T-helper 1 cell treated with Interleukin-12 subunit alpha and Interleukin-12 subunit beta and Interleukin-4 antibody, amounts not matched to agents 30 μg/mL and 1 μg/mL, for 36 hours (primary cell): ENCODE measurements at regions not wholly inside any gene's neighbourhood (a gene's known extent, or its start where the extent isn't known, plus 50 kb on each side); places are given as distances from the start of the nearest gene placed in this dataset.

Experiments used
- H3K27ac Mint-ChIP-seq: one replicate; pipeline ENCODE4 v1.8.0; 2021; ENCODE audit warnings: mild to moderate bottlenecking, mixed read lengths
- H3K27me3 Mint-ChIP-seq: one replicate; pipeline ENCODE4 v1.8.0; 2021; ENCODE audit warnings: low read depth, mixed read lengths
- H3K36me3 Mint-ChIP-seq: one replicate; pipeline ENCODE4 v1.8.0; 2021; ENCODE audit warnings: low read depth, mixed read lengths
- H3K4me1 Mint-ChIP-seq: one replicate; pipeline ENCODE4 v1.8.0; 2021; ENCODE audit warnings: low read depth, mixed read lengths
- H3K4me3 Mint-ChIP-seq: one replicate; pipeline ENCODE4 v1.8.0; 2021; ENCODE audit warnings: mild to moderate bottlenecking, moderate library complexity, mixed read lengths
- H3K9me3 Mint-ChIP-seq: one replicate; pipeline ENCODE4 v1.8.0; 2021; ENCODE audit warnings: mixed read lengths

DNA sequence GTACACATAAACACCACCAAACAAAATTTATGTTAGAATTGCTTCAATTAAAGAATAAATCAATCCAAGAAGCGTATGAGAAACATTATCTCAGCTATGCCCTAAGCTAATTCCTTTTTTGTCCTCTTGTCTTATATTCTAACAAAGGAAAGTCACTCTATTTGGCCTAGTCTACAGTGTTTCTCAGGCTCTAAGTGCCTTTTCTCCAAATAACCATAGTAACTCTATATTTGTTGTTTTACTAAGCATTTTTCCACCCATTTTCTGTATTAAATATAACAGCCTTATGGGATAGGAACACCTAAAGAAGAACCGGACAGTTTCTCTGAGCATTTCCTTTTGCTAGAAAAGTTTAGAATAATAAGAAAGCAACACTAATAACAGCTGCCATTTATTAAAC, 120.1 kb upstream of the MTAP start:
- no peak overlapping the region for H3K4me3 Mint-ChIP-seq
- H3K36me3 Mint-ChIP-seq, result no peaks in the 10 kb centered on the region
- peaks cover 3% of the 10 kb centered on the region for H3K4me1 Mint-ChIP-seq
- H3K9me3 Mint-ChIP-seq, result no peaks in the 10 kb centered on the region
- peaks cover 4% of the 10 kb centered on the region for H3K27me3 Mint-ChIP-seq
- H3K27ac Mint-ChIP-seq, result no peak overlapping the region

DNA sequence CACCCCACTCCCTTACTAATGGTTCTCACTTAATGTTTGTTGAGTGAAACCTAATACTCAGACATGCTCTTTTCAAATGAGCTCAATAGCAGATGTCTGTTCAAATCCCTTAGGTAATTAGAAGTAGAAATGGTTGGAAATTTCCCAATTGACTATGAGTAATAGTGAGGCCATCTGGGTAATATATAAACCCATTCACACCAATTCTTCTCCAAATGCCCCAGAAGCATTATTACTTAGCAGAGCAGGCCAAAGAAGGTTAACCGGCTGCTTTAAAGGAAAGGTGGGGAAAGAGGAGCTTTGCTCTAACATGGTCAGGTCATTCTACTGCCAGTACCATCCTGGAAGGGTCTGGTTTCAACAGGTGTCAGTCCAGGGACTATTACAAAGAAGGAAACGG, 119.5 kb upstream of the MTAP start:
- H3K27me3 Mint-ChIP-seq, result peaks cover 4% of the 10 kb centered on the region

DNA sequence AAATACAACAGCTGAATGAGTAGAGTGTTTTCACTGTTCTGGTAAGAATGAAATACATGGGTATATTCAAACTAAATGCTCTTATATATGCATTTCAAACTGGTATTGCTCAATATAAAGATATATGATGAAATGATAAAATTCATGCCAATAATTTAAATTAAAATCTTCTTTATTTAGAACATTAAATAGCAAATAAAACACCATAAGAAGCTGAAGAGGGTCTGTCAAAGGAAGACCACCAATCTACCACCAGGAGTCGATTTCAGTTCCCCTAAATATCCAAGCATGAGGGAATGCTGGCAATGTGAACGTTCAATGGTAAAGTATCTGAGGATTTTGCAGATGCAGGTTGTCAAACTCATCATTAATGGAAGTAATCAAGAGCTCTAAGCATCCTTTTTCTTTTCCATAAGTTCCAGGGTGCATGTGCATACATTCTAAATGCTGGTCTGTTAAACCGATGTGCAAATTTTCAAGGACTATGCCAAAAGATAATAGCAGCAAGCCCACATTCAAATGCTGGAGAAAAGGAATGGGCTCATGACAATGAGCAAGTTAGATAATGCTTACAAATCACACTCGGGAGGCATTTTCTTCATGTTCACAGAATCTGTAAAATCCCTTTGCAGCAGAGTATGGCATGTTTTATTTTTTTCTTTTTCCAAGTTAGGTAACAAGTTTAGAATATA, 118.8 kb upstream of the MTAP start:
- no peak overlapping the region for H3K4me3 Mint-ChIP-seq
- no peaks in the 10 kb centered on the region for H3K36me3 Mint-ChIP-seq
- H3K27me3 Mint-ChIP-seq, result peaks cover 4% of the 10 kb centered on the region
- H3K4me1 Mint-ChIP-seq, result peaks cover 3% of the 10 kb centered on the region
- no peak overlapping the region for H3K27ac Mint-ChIP-seq
- no peaks in the 10 kb centered on the region for H3K9me3 Mint-ChIP-seq

More for the DNA sequence above, 119.5 kb upstream of the MTAP start:
- Mint-ChIP-seq H3K36me3 (no peaks in the 10 kb centered on the region), H3K27ac (no peak overlapping the region), H3K9me3 (no peaks in the 10 kb centered on the region), H3K4me3 (no peak overlapping the region), H3K4me1 (peaks cover 3% of the 10 kb centered on the region)

DNA sequence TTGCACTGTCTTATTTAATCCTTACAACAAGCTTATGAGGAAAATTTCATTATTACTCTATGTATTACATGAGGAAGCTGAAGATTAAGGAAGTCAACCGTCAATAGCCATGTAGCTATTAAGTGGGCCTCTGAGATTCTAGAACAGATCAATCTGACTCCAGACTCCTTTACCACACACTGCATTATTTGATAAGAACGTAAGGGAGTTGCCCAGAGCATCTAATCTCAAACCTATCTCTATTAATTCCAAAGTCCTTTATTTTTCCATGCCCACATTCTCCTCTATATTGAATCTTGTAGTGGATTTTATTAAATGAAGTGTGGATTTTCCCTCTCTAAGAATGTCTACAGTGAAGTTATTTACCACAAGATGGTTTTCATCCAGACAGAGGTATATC, 118.2 kb upstream of the MTAP start:
- peaks cover 3% of the 10 kb centered on the region for H3K4me1 Mint-ChIP-seq
- H3K9me3 Mint-ChIP-seq, result no peaks in the 10 kb centered on the region
- H3K27me3 Mint-ChIP-seq, result peaks cover 4% of the 10 kb centered on the region
- no peak overlapping the region for H3K27ac Mint-ChIP-seq
- no peaks in the 10 kb centered on the region for H3K36me3 Mint-ChIP-seq
- H3K4me3 Mint-ChIP-seq, result no peak overlapping the region

DNA sequence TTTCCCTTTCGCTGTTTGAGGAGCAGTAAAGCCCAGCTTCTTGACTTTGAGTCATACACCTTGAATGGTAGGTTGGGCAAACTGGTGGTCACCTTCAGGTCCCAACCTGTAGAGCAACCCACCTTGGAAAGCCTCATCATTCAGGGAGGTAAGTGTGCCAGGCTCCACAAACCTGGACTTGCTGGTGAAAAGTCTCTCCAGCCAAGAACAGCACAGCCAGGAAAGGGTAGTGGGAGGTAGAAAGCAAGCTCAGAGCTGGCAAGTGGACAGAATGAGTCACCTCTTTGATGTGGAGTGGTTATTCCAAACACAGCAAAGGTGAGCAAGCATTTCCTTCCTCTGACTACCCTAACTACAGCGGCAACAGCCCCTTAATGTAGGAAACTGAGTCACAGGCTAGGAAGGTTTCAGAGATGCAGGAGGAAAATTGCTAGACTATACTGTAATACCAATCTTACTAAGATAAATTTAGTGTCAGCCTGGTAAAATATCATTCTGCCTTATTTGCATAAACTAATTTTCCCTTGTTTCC, 117.5 kb upstream of the MTAP start:
- H3K36me3 Mint-ChIP-seq, result no peaks in the 10 kb centered on the region

DNA sequence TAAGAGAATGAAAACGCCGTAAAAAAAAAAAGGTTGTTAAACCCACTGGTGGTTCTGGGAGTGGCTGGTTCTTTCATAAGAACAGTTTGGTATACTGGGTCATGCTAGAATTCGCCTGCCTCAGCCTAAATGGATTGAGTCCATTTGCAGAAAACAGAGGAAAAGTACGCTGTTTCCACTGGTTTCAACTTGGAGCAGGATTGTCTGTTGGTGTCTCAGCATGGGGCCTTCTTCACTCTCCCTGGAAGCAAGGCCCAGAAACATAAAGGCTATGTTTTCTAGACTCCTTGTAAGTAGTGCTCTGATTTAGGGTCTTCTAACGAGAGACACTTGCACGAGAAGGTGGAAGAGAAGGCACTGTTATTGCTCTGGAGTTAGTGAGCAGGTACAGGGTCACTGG, 116.9 kb upstream of the MTAP start:
- Mint-ChIP-seq H3K4me1 (peaks cover 3% of the 10 kb centered on the region), H3K27me3 (peaks cover 2% of the 10 kb centered on the region), H3K9me3 (no peaks in the 10 kb centered on the region), H3K27ac (no peak overlapping the region), H3K4me3 (no peak overlapping the region), H3K36me3 (no peaks in the 10 kb centered on the region)

More for the DNA sequence above, 117.5 kb upstream of the MTAP start:
- no peak overlapping the region for H3K4me3 Mint-ChIP-seq
- no peaks in the 10 kb centered on the region for H3K9me3 Mint-ChIP-seq
- peaks cover 3% of the 10 kb centered on the region for H3K4me1 Mint-ChIP-seq
- peaks cover 4% of the 10 kb centered on the region for H3K27me3 Mint-ChIP-seq
- H3K27ac Mint-ChIP-seq, result no peak overlapping the region

DNA sequence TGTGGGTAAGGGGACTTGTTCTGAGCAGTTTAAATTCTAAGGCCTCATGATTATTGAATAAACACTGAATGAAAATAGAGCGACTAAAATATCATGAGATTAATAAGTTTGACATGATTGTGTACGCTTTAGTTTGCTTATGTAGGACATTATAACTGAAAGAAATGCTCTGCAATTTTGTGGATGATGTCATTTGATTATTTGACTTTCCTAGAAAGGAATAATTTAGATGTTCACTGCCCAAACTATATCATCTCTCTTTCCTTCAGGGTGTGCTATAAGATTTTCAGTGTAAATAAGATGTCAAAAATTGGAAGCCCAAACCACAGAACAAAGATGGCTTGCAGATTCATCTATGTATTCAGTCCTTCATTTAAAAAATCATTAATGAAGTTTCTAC, 115.7 kb upstream of the MTAP start:
- peaks cover 4% of the 10 kb centered on the region for H3K27me3 Mint-ChIP-seq
- H3K4me3 Mint-ChIP-seq, result no peak overlapping the region
- peaks cover 3% of the 10 kb centered on the region for H3K4me1 Mint-ChIP-seq
- H3K27ac Mint-ChIP-seq, result no peak overlapping the region
- H3K36me3 Mint-ChIP-seq, result no peaks in the 10 kb centered on the region
- H3K9me3 Mint-ChIP-seq, result no peaks in the 10 kb centered on the region

DNA sequence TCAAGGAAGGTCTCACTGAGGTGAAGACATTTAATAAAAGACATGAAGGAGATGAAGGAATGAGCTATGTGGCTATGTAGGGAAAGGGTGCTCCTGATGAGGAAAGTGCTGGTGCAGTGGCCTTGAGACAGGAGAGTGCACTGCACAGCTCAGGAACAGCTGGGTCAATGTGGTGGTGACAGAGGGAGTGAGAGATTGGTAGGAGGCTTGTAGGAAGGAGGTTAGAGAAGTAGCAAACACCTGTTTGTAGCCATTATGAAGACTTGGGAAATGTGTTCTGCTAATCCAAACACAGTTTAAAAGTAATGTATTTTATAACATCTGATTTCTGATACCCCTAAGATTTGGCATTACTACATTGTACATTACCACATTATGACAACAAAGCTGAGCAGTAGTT, 115.1 kb upstream of the MTAP start:
- H3K4me1 Mint-ChIP-seq, result peaks cover 3% of the 10 kb centered on the region
- no peak overlapping the region for H3K27ac Mint-ChIP-seq
- H3K36me3 Mint-ChIP-seq, result no peaks in the 10 kb centered on the region
- no peaks in the 10 kb centered on the region for H3K9me3 Mint-ChIP-seq
- H3K27me3 Mint-ChIP-seq, result peaks cover 9% of the 10 kb centered on the region
- H3K4me3 Mint-ChIP-seq, result no peak overlapping the region

DNA sequence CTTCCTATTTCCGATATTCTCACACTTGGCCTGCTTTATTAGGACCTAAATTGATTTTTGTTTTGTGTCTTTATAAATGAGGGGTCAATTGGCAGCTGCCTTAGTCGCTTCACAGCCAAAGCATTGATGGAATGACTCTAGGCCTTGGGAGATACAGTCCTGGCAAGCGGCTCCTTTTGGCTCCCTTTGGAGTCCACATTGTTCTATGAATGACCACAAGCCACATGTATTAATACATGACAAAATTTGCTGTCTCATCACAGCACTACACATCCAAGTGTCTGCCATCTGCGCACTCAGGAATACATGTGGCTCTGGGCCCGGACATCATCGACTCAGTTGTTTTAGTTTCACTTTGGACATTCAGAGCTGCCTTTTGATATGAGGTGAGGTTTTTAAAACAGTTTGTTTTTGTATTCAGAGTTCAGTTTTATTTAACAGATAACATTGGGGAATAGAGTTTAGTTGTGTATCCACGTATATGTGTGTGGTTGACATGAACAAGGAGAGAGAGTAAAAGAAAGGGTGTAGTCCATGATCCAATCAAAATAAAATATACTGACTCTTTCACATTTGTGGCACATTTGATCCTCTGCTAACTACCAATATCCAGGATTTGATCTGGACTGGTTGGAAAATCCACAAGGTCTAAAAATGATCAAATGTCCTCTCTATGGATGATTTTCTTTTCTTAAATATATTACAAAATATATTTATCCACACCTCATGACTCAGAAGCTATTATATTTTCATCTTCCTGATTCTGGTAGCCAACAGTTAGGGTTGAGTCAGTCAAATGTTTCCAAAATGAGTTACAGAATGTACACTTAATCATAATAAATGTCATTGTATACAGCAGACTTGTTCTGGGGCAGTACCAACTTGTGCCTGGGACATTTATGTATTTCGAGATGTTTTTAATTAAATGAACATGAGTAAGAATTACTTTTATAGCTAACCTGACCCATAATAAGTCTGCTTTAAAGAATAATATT, 114.0 kb upstream of the MTAP start:
- peaks cover 3% of the 10 kb centered on the region for H3K4me1 Mint-ChIP-seq
- peaks cover 11% of the 10 kb centered on the region for H3K27me3 Mint-ChIP-seq
- no peak overlapping the region for H3K4me3 Mint-ChIP-seq
- H3K9me3 Mint-ChIP-seq, result no peaks in the 10 kb centered on the region
- H3K27ac Mint-ChIP-seq, result no peak overlapping the region
- no peaks in the 10 kb centered on the region for H3K36me3 Mint-ChIP-seq

DNA sequence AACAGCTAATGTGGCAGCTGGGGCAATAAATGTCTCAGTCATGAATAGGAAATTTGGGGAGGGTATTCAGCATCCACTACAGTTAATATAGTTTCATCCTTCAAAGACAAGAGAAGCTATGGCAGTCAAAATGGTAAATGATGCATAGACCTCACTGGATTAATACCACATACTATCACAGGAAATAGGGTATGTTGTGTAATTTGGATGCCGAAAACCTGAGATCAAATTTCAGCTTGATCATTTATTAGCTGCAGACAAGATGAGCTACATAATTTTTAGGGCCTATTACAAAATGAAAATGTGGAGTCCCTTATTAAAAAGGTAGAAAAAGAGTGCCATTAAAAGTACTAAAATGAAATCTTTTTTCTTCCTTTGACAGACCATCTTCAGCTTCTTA, 112.6 kb upstream of the MTAP start:
- H3K4me3 Mint-ChIP-seq, result no peak overlapping the region
- no peaks in the 10 kb centered on the region for H3K36me3 Mint-ChIP-seq
- peaks cover under 1% of the 10 kb centered on the region for H3K9me3 Mint-ChIP-seq
- H3K27ac Mint-ChIP-seq, result no peak overlapping the region
- peaks cover 3% of the 10 kb centered on the region for H3K4me1 Mint-ChIP-seq
- peaks cover 11% of the 10 kb centered on the region for H3K27me3 Mint-ChIP-seq

DNA sequence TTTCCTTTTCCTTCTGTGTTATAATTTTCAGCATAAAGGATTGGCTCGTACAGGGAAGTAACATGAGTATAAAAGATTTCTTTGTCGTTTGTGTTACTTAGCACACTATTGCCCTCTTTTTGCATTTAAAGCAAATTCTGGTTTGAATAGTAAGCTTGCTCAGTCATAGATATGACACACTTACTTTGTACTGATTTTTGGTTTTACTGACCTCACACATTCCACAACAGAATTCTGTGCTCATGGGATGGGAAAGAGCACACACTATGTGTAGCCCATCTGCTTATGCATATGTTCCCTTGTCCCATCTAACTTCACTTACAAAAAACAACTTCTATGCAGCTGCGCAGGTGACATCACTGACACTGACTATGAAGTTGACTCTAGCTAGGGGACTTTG, 111.9 kb upstream of the MTAP start:
- Mint-ChIP-seq H3K36me3 (no peaks in the 10 kb centered on the region), H3K4me3 (no peak overlapping the region), H3K27ac (no peak overlapping the region), H3K27me3 (peaks cover 11% of the 10 kb centered on the region), H3K4me1 (peaks cover 2% of the 10 kb centered on the region), H3K9me3 (peaks cover 6% of the 10 kb centered on the region)

DNA sequence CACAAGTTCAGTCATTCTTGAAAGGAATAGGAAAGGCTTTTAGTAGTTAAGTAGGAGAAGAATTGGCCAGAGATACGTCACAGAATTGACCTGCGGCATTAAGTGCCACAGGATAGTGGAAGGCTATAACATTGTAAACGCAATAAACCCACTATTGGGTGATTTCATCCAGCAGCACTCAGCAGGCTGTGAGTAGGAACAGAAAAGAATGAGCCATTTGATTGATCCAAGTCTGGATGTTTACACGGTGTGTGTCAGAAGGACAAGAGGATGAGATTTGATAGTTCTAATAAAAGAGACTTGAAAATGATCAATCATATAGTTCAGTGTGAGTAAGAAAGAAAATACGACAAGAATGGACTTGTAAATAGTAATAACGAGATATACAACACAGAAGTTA, 110.0 kb upstream of the MTAP start:
- peaks cover 6% of the 10 kb centered on the region for H3K9me3 Mint-ChIP-seq
- no peaks in the 10 kb centered on the region for H3K36me3 Mint-ChIP-seq
- H3K4me3 Mint-ChIP-seq, result no peak overlapping the region
- no peaks in the 10 kb centered on the region for H3K4me1 Mint-ChIP-seq
- H3K27me3 Mint-ChIP-seq, result peaks cover 11% of the 10 kb centered on the region
- no peak overlapping the region for H3K27ac Mint-ChIP-seq

DNA sequence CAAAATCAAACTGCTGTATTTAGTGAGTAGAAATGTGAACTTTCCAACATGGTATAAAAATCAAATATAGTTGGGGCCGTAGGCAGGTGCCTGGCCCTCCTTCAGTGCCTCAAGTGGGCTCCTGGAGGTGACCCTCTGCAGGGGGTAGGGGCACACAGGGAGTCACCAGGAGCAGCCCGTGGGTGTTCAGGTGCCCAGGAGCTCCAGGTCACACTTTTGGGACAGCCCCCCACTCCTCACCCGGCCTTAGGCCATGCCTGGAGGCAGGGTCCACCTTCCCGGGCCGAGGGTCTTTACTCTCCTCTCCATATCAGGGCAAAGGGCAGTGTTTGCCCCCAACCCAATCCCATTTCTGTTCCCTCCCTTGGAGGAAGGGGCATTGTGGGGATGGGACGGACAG, 108.0 kb upstream of the MTAP start:
- Mint-ChIP-seq H3K4me3 (no peak overlapping the region), H3K4me1 (no peaks in the 10 kb centered on the region), H3K27me3 (peaks cover 11% of the 10 kb centered on the region), H3K27ac (no peak overlapping the region), H3K36me3 (no peaks in the 10 kb centered on the region), H3K9me3 (peaks cover 6% of the 10 kb centered on the region)

DNA sequence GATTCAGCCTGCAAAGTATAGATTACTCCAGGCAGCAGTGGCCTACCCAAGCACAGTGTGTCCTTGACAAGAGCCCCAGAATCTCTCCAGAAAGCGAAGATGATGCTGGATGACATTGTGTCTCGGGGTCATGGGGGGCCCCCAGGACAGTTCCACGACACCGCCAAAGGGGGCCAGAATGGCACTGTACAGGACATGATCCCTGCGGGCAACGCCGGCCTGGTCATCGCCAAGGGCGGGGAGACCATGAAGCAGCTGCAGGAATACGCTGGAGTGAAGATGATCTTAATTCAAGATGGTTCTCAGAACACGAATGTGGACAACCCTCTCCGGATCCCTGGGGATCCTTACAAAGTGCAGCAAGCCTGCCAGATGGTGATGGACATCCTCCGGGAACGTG, 107.0 kb upstream of the MTAP start:
- H3K27ac Mint-ChIP-seq, result no peak overlapping the region
- H3K36me3 Mint-ChIP-seq, result no peaks in the 10 kb centered on the region
- H3K9me3 Mint-ChIP-seq, result peaks cover 6% of the 10 kb centered on the region
- H3K4me3 Mint-ChIP-seq, result no peak overlapping the region
- no peaks in the 10 kb centered on the region for H3K4me1 Mint-ChIP-seq
- H3K27me3 Mint-ChIP-seq, result peaks cover 11% of the 10 kb centered on the region

DNA sequence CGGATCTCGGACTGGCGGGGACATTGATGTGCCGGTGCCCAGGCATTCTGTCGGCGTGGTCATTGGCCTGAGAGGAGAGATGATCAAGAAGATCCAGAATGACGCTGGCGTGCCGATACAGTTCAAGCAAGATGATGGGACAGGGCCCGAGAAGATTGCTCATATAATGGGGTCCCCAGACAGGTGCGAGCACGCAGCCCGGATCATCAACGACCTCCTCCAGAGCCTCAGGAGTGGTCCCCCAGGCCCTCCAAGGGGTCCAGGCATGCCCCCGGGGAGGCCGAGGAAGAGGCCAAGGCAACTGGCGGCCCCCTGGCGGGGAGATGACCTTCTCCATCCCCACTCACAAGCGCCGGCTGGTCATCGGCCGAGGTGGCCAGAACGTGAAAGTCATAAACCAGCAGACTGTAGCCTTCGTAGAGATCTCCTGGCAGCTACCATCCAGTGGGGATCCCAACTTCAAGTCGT, 106.5 kb upstream of the MTAP start:
- H3K36me3 Mint-ChIP-seq, result no peaks in the 10 kb centered on the region
- no peaks in the 10 kb centered on the region for H3K4me1 Mint-ChIP-seq
- H3K27me3 Mint-ChIP-seq, result peaks cover 9% of the 10 kb centered on the region
- peaks cover 6% of the 10 kb centered on the region for H3K9me3 Mint-ChIP-seq
- H3K4me3 Mint-ChIP-seq, result no peak overlapping the region
- H3K27ac Mint-ChIP-seq, result no peak overlapping the region
